ENCODE measurements at regions not wholly inside any gene's neighbourhood (a gene's known extent, or its start where the extent isn't known, plus 50 kb on each side); places are given as distances from the start of the nearest gene placed in this dataset.
A peak's percentile ranks its signal among the peaks of the same experiment; 100 is the strongest.
"Not testable (repeated sequence)": the region's sequence is repeated elsewhere in the genome, so short reads cannot be mapped to it uniquely, and the experiment has no call there.

- DNase-seq (ENCODE audit: low read depth) = no peak
Observed at GRCh38 chr6:73956305-73956704, 260.3 kb downstream of the CD109 start.

GRCh38 chr6:73955800-73956199 is 259.8 kb downstream of the CD109 start:
- no peak for DNase-seq (ENCODE audit: low read depth)

GRCh38 chr6:73954881-73955280 is 258.9 kb downstream of the CD109 start:
- no peak for DNase-seq (ENCODE audit: low read depth)

- peak; percentile 12 for DNase-seq (ENCODE audit: low read depth)
Observed at GRCh38 chr6:73951183-73951582, 255.2 kb downstream of the CD109 start.

GRCh38 chr6:73943930-73944652 is 248.1 kb downstream of the CD109 start:
- DNase-seq (ENCODE audit: low read depth) = no peak

- DNase-seq (ENCODE audit: low read depth) = peak; percentile 38
Observed at GRCh38 chr6:73943411-73943810, 247.4 kb downstream of the CD109 start.

GRCh38 chr6:73942592-73943186 is 246.7 kb downstream of the CD109 start:
- peak; percentile 81 for DNase-seq (ENCODE audit: low read depth)

GRCh38 chr6:73941892-73942291 is 245.9 kb downstream of the CD109 start:
- no peak for DNase-seq (ENCODE audit: low read depth)

- DNase-seq (ENCODE audit: low read depth) = no peak
Observed at GRCh38 chr6:73937805-73938204, 241.8 kb downstream of the CD109 start.

- DNase-seq (ENCODE audit: low read depth) = no peak
Observed at GRCh38 chr6:73932866-73933265, 236.9 kb downstream of the CD109 start.

GRCh38 chr6:73929405-73929804 is 233.4 kb downstream of the CD109 start:
- DNase-seq (ENCODE audit: low read depth) = peak; percentile 79

GRCh38 chr6:73927421-73927820 is 231.4 kb downstream of the CD109 start:
- no peak for DNase-seq (ENCODE audit: low read depth)

- not testable (repeated sequence) for DNase-seq (ENCODE audit: low read depth)
Observed at GRCh38 chr6:73925703-73926102, 229.7 kb downstream of the CD109 start.

- no peak for DNase-seq (ENCODE audit: low read depth)
Observed at GRCh38 chr6:73923905-73924485, 228.0 kb downstream of the CD109 start.

GRCh38 chr6:73903155-73903554 is 207.2 kb downstream of the CD109 start:
- no peak for DNase-seq (ENCODE audit: low read depth)

- DNase-seq (ENCODE audit: low read depth) = no peak
Observed at GRCh38 chr6:73901986-73902385, 206.0 kb downstream of the CD109 start.

GRCh38 chr6:73901311-73901710 is 205.3 kb downstream of the CD109 start:
- DNase-seq (ENCODE audit: low read depth) = no peak

- DNase-seq (ENCODE audit: low read depth) = peak; percentile 18
Observed at GRCh38 chr6:73898599-73898998, 202.6 kb downstream of the CD109 start.

- DNase-seq (ENCODE audit: low read depth) = no peak
Observed at GRCh38 chr6:73893696-73894095, 197.7 kb downstream of the CD109 start.

GRCh38 chr6:73888050-73888449 is 192.0 kb downstream of the CD109 start:
- no peak for DNase-seq (ENCODE audit: low read depth)

- DNase-seq (ENCODE audit: low read depth) = no peak
Observed at GRCh38 chr6:73885393-73885792, 189.4 kb downstream of the CD109 start.

GRCh38 chr6:73884540-73884939 is 188.5 kb downstream of the CD109 start:
- DNase-seq (ENCODE audit: low read depth) = no peak

Measured in M059J (cell line).